ENCODE measurements at regions not wholly inside any gene's neighbourhood (a gene's known extent, or its start where the extent isn't known, plus 50 kb on each side); places are given as distances from the start of the nearest gene placed in this dataset.

- TF ChIP-seq, protein P1, sequence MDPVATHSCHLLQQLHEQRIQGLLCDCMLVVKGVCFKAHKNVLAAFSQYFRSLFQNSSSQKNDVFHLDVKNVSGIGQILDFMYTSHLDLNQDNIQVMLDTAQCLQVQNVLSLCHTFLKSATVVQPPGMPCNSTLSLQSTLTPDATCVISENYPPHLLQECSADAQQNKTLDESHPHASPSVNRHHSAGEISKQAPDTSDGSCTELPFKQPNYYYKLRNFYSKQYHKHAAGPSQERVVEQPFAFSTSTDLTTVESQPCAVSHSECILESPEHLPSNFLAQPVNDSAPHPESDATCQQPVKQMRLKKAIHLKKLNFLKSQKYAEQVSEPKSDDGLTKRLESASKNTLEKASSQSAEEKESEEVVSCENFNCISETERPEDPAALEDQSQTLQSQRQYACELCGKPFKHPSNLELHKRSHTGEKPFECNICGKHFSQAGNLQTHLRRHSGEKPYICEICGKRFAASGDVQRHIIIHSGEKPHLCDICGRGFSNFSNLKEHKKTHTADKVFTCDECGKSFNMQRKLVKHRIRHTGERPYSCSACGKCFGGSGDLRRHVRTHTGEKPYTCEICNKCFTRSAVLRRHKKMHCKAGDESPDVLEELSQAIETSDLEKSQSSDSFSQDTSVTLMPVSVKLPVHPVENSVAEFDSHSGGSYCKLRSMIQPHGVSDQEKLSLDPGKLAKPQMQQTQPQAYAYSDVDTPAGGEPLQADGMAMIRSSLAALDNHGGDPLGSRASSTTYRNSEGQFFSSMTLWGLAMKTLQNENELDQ (CRISPR knock-in tag; IDR thresholded peaks at IDR 0.05; ENCODE audit: borderline replicate concordance) = no peak
- TF ChIP-seq ZSCAN29 (IDR thresholded peaks at IDR 0.05) = no peak
- TF ChIP-seq SIX5 (IDR thresholded peaks at IDR 0.05; ENCODE audit: borderline replicate concordance in 1 of 2, insufficient read depth in 1 of 2, low read depth in 1 of 2, low read length in 2 of 2) = no peak
- TF ChIP-seq ATF4 (CRISPR knock-in tag; IDR thresholded peaks at IDR 0.05) = no peak
- TF ChIP-seq HINFP (tag; conservative IDR thresholded peaks at IDR 0.05; ENCODE audit: low read depth) = no peak
- no peak for TF ChIP-seq NR1H2 (CRISPR knock-in tag; IDR thresholded peaks at IDR 0.05)
- TF ChIP-seq ARID4B (CRISPR knock-in tag; IDR thresholded peaks at IDR 0.05) = no peak
- TF ChIP-seq, protein P2, sequence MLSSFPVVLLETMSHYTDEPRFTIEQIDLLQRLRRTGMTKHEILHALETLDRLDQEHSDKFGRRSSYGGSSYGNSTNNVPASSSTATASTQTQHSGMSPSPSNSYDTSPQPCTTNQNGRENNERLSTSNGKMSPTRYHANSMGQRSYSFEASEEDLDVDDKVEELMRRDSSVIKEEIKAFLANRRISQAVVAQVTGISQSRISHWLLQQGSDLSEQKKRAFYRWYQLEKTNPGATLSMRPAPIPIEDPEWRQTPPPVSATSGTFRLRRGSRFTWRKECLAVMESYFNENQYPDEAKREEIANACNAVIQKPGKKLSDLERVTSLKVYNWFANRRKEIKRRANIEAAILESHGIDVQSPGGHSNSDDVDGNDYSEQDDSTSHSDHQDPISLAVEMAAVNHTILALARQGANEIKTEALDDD (IDR thresholded peaks at IDR 0.05) = no peak
These were observed 145.2 kb upstream of the KRR1 start (continued) for GRCh38 chr12:75656648-75657047.
